Lung (tissue), 11 donors: ENCODE measurements at regions not wholly inside any gene's neighbourhood (a gene's known extent, or its start where the extent isn't known, plus 50 kb on each side); places are given as distances from the start of the nearest gene placed in this dataset.

Experiments used
- ATAC-seq: fragments of 200-7000 bp; cut with Tn5 transposase; one replicate; pipeline ENCODE4 v1.9.1; 2020; ENCODE audit warnings: moderate number of reproducible peaks; ENCODE audit not compliant: insufficient read depth, low FRiP score
- DNase-seq, 3 donors: peaks; one replicate each; pipeline ENCODE4 v3.0.0-alpha.2; 2013 to 2017
- H3K27ac ChIP-seq, 2 donors: one replicate each; pipeline ENCODE4 v1.5.1; 2013; ENCODE audit warnings: mild to moderate bottlenecking in 2 of 2, moderate library complexity in 2 of 2, control low read depth in 1 of 2, inconsistent platforms in 1 of 2, low read depth in 1 of 2, low read length in 1 of 2
- H3K27me3 ChIP-seq, 3 donors: one replicate each; pipeline ENCODE4 v1.5.1; 2013; ENCODE audit warnings: low read length in 2 of 3; ENCODE audit not compliant: control insufficient read depth in 3 of 3, insufficient read depth in 3 of 3
- H3K36me3 ChIP-seq, 4 donors: one replicate each; pipeline ENCODE4 v1.5.1; 2013; ENCODE audit warnings: low read length in 4 of 4, mild to moderate bottlenecking in 1 of 4, moderate library complexity in 1 of 4; ENCODE audit not compliant: control insufficient read depth in 4 of 4, insufficient read depth in 4 of 4
- H3K4me1 ChIP-seq, 5 donors: one replicate each; pipeline ENCODE4 v1.5.1; 2013; ENCODE audit warnings: low read length in 5 of 5, mild to moderate bottlenecking in 2 of 5, moderate library complexity in 1 of 5; ENCODE audit not compliant: control insufficient read depth in 5 of 5, insufficient read depth in 5 of 5
- H3K4me3 ChIP-seq: one replicate; pipeline ENCODE4 v1.5.1; 2013; ENCODE audit warnings: mild to moderate bottlenecking, control low read depth, moderate library complexity
- H3K9ac ChIP-seq, 2 donors: one replicate each; pipeline ENCODE4 v1.5.1; 2013; ENCODE audit warnings: low read length in 2 of 2, control low read depth in 1 of 2; ENCODE audit not compliant: insufficient read depth in 1 of 2
- H3K9me3 ChIP-seq, 4 donors: one replicate each; pipeline ENCODE4 v1.5.1; 2013; ENCODE audit warnings: low read length in 3 of 4, mild to moderate bottlenecking in 1 of 4, moderate library complexity in 1 of 4; ENCODE audit not compliant: control insufficient read depth in 4 of 4, insufficient read depth in 3 of 4
- CTCF ChIP-seq: IDR thresholded peaks from 2 replicates; pipeline ENCODE4 v1.5.1; 2012; ENCODE audit warnings: mild to moderate bottlenecking; ENCODE audit errors: control extremely low read depth, extremely low read depth
- WGBS, 2 donors: extraction: QIAGEN DNeasy Blood & Tissue Kit; methylation state at CpG; one replicate each; pipeline ENCODE4 v1.1.7; 2013; 5-methylcytosine and 5-hydroxymethylcytosine counted together
- donor health status: control.
- donor health status: control.
- donor health status: Bipolar disorder and iron deficiency.
- donor health status: healthy.
- donor health status: DM: yes; HTN: yes; CAD: no.

- DNase-seq, result no peak
- 98 to 100% methylated on average over 1 of the region's 1 CpG for WGBS, 2 donors
- Histone ChIP-seq H3K4me1 (no peaks in the 10 kb centered on the region), H3K4me3 (no peak overlapping the region), H3K36me3 (no peaks in the 10 kb centered on the region), H3K27me3 (no peaks in the 10 kb centered on the region), H3K9ac (no peak overlapping the region), H3K9me3 (peaks cover 0 to 3% (median 0%) of the 10 kb centered on the region in 4 donors), H3K27ac (no peak overlapping the region)
- no peak for TF ChIP-seq CTCF
- no peak for ATAC-seq
Measured at GRCh38 chr7:81272176-81272575, 353.3 kb upstream of the SEMA3C start.

- no peaks in the 10 kb centered on the region for H3K36me3 ChIP-seq
- peaks cover 0 to 10% (median 0%) of the 10 kb centered on the region in 4 donors for H3K9me3 ChIP-seq
- 88 to 95% methylated on average over 1 of the region's 1 CpG for WGBS, 2 donors
- no peak overlapping the region for H3K4me3 ChIP-seq
- H3K27ac ChIP-seq, result no peak overlapping the region
- no peak for TF ChIP-seq CTCF
- no peak overlapping the region for H3K9ac ChIP-seq
- H3K27me3 ChIP-seq, result no peaks in the 10 kb centered on the region
- ATAC-seq, result no peak
- no peak for DNase-seq
- H3K4me1 ChIP-seq, result no peaks in the 10 kb centered on the region
Measured at GRCh38 chr7:81268551-81268950, 349.7 kb upstream of the SEMA3C start.

GRCh38 chr7:81267508-81267907 lies 348.7 kb upstream of the SEMA3C start:
- Histone ChIP-seq H3K4me3 (no peak overlapping the region), H3K9ac (no peak overlapping the region), H3K4me1 (no peaks in the 10 kb centered on the region), H3K36me3 (no peaks in the 10 kb centered on the region), H3K27me3 (no peaks in the 10 kb centered on the region), H3K27ac (no peak overlapping the region), H3K9me3 (peaks cover 0 to 10% (median 0%) of the 10 kb centered on the region in 4 donors)
- WGBS, 2 donors, result 47 to 54% methylated on average over 2 of the region's 2 CpGs
- TF ChIP-seq CTCF, result no peak
- ATAC-seq (no peak), DNase-seq (no peak)

GRCh38 chr7:81264116-81264515 lies 345.3 kb upstream of the SEMA3C start:
- no peaks in the 10 kb centered on the region for H3K4me1 ChIP-seq
- no peak overlapping the region for H3K27ac ChIP-seq
- H3K27me3 ChIP-seq, result no peaks in the 10 kb centered on the region
- no peak for ATAC-seq
- no peak for TF ChIP-seq CTCF
- H3K9me3 ChIP-seq, result peaks cover 0 to 10% (median 2%) of the 10 kb centered on the region in 4 donors
- H3K4me3 ChIP-seq, result no peak overlapping the region
- H3K36me3 ChIP-seq, result no peaks in the 10 kb centered on the region
- no peak for DNase-seq
- no peak overlapping the region for H3K9ac ChIP-seq
